ENCODE measurements at regions not wholly inside any gene's neighbourhood (a gene's known extent, or its start where the extent isn't known, plus 50 kb on each side); places are given as distances from the start of the nearest gene placed in this dataset.
A peak's percentile ranks its signal among the peaks of the same experiment; 100 is the strongest.
"Not testable (repeated sequence)": the region's sequence is repeated elsewhere in the genome, so short reads cannot be mapped to it uniquely, and the experiment has no call there.

DNA sequence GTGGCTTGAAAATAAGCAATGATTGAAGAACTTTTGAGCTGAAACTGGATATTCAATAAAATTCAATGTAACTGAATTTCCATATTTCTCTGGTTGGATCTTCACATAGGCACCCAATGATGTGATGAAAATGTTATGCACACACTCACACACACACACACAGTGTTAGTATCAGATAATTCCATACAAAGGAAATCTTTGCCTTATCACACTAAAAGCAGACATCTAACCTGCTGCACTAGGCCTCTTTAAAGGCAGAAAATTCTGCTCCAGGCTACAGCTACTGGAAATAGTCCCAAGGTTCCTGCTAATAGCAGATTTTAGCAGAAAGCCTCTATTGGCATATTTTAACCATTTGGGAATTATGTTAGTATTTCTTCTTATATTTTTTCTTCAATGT, 309.6 kb downstream of the COL11A1 start:
- ATAC-seq = no peak
- no peak for TF ChIP-seq ZC3H10 (CRISPR knock-in tag; IDR thresholded peaks at IDR 0.05)
- TF ChIP-seq, protein P1, sequence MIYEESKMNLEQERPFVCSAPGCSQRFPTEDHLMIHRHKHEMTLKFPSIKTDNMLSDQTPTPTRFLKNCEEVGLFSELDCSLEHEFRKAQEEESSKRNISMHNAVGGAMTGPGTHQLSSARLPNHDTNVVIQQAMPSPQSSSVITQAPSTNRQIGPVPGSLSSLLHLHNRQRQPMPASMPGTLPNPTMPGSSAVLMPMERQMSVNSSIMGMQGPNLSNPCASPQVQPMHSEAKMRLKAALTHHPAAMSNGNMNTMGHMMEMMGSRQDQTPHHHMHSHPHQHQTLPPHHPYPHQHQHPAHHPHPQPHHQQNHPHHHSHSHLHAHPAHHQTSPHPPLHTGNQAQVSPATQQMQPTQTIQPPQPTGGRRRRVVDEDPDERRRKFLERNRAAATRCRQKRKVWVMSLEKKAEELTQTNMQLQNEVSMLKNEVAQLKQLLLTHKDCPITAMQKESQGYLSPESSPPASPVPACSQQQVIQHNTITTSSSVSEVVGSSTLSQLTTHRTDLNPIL (CRISPR knock-in tag; IDR thresholded peaks at IDR 0.05; ENCODE audit: low read depth) = no peak

DNA sequence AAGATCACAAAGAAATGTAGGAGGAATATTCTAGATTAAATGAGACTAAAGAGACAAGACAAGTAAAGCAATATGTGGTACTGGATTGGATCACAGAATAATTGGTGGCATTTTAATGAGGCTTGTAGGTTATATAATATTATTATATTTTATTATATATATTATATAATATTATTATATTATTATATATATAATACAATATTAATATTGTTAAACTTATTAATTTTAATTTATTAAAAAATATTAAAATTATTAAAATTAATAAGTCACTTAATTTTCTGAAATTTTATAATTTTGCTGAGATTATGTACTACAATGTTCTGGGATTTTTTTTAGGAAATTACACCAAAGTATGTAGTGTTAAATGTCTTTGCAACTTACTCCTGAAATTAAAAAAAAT, 311.9 kb downstream of the COL11A1 start:
- ATAC-seq = no peak
- TF ChIP-seq TCF4 (CRISPR knock-in tag; IDR thresholded peaks at IDR 0.05; ENCODE audit: borderline replicate concordance) = no peak
- no peak for TF ChIP-seq ZNF70 (CRISPR knock-in tag; IDR thresholded peaks at IDR 0.05)
- TF ChIP-seq ISL1 (CRISPR knock-in tag; IDR thresholded peaks at IDR 0.05) = no peak
- TF ChIP-seq ARNTL (CRISPR knock-in tag; IDR thresholded peaks at IDR 0.05; ENCODE audit: borderline replicate concordance, low read depth) = no peak
- no peak for TF ChIP-seq ZNF8 (CRISPR knock-in tag; IDR thresholded peaks at IDR 0.05)

DNA sequence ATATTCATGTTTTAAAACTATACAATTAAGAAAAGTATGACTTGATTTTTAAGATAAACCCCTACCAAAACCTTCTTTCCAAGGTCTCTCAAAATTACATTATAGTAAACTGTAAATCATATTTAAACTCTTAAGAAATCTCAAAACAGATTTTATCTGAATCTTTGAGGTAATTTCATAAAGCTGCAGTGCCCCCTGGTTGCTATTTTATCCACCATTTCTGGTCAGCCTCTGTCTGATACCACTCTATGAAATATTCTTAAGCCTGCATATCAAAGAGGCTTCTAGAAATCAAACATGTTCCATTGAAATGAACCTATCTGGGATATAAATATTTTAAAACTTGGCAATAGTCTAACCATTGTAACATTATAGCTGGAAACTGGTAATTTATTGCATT, 317.3 kb downstream of the COL11A1 start:
- ATAC-seq = peak; percentile 51; the same call in 1 of the 3 replicates
- no peak for TF ChIP-seq OSR1 (CRISPR knock-in tag; IDR thresholded peaks at IDR 0.05)
- TF ChIP-seq, protein P2, sequence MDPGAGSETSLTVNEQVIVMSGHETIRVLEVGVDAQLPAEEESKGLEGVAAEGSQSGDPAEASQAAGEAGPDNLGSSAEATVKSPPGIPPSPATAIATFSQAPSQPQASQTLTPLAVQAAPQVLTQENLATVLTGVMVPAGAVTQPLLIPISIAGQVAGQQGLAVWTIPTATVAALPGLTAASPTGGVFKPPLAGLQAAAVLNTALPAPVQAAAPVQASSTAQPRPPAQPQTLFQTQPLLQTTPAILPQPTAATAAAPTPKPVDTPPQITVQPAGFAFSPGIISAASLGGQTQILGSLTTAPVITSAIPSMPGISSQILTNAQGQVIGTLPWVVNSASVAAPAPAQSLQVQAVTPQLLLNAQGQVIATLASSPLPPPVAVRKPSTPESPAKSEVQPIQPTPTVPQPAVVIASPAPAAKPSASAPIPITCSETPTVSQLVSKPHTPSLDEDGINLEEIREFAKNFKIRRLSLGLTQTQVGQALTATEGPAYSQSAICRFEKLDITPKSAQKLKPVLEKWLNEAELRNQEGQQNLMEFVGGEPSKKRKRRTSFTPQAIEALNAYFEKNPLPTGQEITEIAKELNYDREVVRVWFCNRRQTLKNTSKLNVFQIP (CRISPR knock-in tag; IDR thresholded peaks at IDR 0.05; ENCODE audit: borderline replicate concordance, low read depth) = no peak
- TF ChIP-seq, protein P3, sequence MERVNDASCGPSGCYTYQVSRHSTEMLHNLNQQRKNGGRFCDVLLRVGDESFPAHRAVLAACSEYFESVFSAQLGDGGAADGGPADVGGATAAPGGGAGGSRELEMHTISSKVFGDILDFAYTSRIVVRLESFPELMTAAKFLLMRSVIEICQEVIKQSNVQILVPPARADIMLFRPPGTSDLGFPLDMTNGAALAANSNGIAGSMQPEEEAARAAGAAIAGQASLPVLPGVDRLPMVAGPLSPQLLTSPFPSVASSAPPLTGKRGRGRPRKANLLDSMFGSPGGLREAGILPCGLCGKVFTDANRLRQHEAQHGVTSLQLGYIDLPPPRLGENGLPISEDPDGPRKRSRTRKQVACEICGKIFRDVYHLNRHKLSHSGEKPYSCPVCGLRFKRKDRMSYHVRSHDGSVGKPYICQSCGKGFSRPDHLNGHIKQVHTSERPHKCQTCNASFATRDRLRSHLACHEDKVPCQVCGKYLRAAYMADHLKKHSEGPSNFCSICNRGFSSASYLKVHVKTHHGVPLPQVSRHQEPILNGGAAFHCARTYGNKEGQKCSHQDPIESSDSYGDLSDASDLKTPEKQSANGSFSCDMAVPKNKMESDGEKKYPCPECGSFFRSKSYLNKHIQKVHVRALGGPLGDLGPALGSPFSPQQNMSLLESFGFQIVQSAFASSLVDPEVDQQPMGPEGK (CRISPR knock-in tag; IDR thresholded peaks at IDR 0.05; ENCODE audit: borderline replicate concordance) = no peak
- TF ChIP-seq PPARA (CRISPR knock-in tag; IDR thresholded peaks at IDR 0.05; ENCODE audit: borderline replicate concordance) = no peak
- TF ChIP-seq, protein P4, sequence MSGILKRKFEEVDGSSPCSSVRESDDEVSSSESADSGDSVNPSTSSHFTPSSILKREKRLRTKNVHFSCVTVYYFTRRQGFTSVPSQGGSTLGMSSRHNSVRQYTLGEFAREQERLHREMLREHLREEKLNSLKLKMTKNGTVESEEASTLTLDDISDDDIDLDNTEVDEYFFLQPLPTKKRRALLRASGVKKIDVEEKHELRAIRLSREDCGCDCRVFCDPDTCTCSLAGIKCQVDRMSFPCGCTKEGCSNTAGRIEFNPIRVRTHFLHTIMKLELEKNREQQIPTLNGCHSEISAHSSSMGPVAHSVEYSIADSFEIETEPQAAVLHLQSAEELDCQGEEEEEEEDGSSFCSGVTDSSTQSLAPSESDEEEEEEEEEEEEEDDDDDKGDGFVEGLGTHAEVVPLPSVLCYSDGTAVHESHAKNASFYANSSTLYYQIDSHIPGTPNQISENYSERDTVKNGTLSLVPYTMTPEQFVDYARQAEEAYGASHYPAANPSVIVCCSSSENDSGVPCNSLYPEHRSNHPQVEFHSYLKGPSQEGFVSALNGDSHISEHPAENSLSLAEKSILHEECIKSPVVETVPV (CRISPR knock-in tag; IDR thresholded peaks at IDR 0.05) = no peak
- TF ChIP-seq SNAI2 (CRISPR knock-in tag; IDR thresholded peaks at IDR 0.05) = no peak
- TF ChIP-seq, protein P5, sequence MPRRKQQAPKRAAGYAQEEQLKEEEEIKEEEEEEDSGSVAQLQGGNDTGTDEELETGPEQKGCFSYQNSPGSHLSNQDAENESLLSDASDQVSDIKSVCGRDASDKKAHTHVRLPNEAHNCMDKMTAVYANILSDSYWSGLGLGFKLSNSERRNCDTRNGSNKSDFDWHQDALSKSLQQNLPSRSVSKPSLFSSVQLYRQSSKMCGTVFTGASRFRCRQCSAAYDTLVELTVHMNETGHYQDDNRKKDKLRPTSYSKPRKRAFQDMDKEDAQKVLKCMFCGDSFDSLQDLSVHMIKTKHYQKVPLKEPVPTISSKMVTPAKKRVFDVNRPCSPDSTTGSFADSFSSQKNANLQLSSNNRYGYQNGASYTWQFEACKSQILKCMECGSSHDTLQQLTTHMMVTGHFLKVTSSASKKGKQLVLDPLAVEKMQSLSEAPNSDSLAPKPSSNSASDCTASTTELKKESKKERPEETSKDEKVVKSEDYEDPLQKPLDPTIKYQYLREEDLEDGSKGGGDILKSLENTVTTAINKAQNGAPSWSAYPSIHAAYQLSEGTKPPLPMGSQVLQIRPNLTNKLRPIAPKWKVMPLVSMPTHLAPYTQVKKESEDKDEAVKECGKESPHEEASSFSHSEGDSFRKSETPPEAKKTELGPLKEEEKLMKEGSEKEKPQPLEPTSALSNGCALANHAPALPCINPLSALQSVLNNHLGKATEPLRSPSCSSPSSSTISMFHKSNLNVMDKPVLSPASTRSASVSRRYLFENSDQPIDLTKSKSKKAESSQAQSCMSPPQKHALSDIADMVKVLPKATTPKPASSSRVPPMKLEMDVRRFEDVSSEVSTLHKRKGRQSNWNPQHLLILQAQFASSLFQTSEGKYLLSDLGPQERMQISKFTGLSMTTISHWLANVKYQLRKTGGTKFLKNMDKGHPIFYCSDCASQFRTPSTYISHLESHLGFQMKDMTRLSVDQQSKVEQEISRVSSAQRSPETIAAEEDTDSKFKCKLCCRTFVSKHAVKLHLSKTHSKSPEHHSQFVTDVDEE (CRISPR knock-in tag; IDR thresholded peaks at IDR 0.05) = no peak

DNA sequence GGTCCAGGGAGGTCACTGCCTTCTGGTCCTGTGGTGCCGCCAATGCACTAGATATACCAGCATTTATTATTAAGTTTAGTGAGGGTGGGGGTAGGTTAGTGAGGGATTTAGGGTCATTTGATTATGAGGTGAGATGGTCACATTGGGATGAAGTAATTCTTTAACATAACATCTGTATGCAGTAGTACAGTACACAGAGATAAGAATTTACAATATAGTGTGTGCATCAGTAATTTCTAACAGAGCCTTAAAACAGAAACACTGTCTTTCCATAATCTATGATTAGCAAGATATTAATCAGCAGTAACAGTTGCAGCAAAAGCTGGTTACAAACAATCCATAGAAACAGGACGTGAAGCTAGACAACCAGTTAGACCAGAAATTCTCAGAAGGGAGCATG, 318.4 kb downstream of the COL11A1 start:
- peak; percentile 66; the same call in 1 of the 2 replicates for TF ChIP-seq ZNF8 (CRISPR knock-in tag; IDR thresholded peaks at IDR 0.05)
- TF ChIP-seq TCF4 (CRISPR knock-in tag; IDR thresholded peaks at IDR 0.05; ENCODE audit: borderline replicate concordance) = peak; percentile 65; the same call in 1 of the 2 replicates
- not testable (repeated sequence) for ATAC-seq

DNA sequence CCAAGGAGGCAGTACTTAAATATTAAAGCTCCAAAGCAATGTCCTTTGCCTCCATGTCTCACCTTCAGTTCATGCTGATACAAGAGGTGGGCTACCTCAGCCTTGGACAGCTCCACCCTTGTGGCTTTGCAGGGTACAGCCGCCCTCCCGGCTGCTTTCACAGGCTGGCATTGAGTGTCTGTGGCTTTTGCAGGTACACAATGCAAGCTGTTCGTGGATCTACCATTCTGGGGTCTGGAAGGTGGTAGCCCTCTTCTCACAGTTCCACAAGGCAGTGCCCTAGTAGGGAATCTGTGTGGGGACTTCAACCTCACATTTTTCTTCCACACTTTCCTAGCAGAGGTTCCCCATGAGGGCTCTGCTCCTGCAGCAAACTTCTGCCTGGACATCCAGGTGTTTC, 324.8 kb downstream of the COL11A1 start:
- no peak for TF ChIP-seq ARNTL (CRISPR knock-in tag; IDR thresholded peaks at IDR 0.05; ENCODE audit: borderline replicate concordance, low read depth)
- ATAC-seq = no peak

DNA sequence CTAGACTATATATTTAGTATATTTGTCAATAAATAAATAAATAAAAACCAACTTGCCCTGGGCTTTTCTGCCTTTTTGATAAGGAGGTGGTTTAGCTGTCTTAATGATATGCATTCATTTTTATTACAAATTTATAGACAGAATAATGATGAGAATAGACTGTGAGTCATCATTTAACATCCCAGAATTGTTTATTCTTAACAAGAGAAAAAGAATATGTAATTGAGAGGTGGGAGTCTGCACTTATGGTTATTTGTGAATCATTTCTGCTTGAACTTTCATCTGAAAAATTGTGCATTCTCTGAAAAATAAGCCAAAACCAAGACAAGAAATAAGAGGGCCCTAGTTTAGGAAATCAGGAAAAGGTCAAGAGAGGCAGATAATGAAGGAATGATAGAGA, 326.2 kb downstream of the COL11A1 start:
- no peak for ATAC-seq
- TF ChIP-seq ZFP3 (CRISPR knock-in tag; IDR thresholded peaks at IDR 0.05) (no peak), OSR1 (CRISPR knock-in tag; IDR thresholded peaks at IDR 0.05) (no peak), ZC3H10 (CRISPR knock-in tag; IDR thresholded peaks at IDR 0.05) (no peak), TCF4 (CRISPR knock-in tag; IDR thresholded peaks at IDR 0.05; ENCODE audit: borderline replicate concordance) (no peak), CSDC2 (CRISPR knock-in tag; IDR thresholded peaks at IDR 0.05) (no peak), SNAI2 (CRISPR knock-in tag; IDR thresholded peaks at IDR 0.05) (no peak), BACH2 (CRISPR knock-in tag; IDR thresholded peaks at IDR 0.05; ENCODE audit: borderline replicate concordance) (no peak), ARNTL (CRISPR knock-in tag; IDR thresholded peaks at IDR 0.05; ENCODE audit: borderline replicate concordance, low read depth) (no peak)
- TF ChIP-seq, protein P3 (CRISPR knock-in tag; IDR thresholded peaks at IDR 0.05; ENCODE audit: borderline replicate concordance) = no peak
- TF ChIP-seq, protein P2 (CRISPR knock-in tag; IDR thresholded peaks at IDR 0.05; ENCODE audit: borderline replicate concordance, low read depth) = no peak

Data from SK-N-SH treated with all-trans-retinoic acid at 6 μM for 48 hours (cell line).